ENCODE measurements at regions not wholly inside any gene's neighbourhood (a gene's known extent, or its start where the extent isn't known, plus 50 kb on each side); places are given as distances from the start of the nearest gene placed in this dataset.

GRCh38 chr3:30982416-30983075 is 88.1 kb upstream of the GADL1 start:
- H3K79me2 ChIP-seq, result no peaks in the 10 kb centered on the region
- peaks cover 8% of the 10 kb centered on the region for H3K4me1 ChIP-seq
- no peaks in the 10 kb centered on the region for H3K36me3 ChIP-seq (ENCODE audit: control insufficient read depth, insufficient read depth, low read length)
- H3K27ac ChIP-seq, result no peak overlapping the region
- H3K4me3 ChIP-seq (ENCODE audit: low read depth, low read length), result no peak overlapping the region
- H3K27me3 ChIP-seq (ENCODE audit: control insufficient read depth, insufficient read depth, low read length), result no peaks in the 10 kb centered on the region
- H3K4me2 ChIP-seq (ENCODE audit: low read length), result no peak overlapping the region
- H3K9me3 ChIP-seq (ENCODE audit: control insufficient read depth, low read length), result no peaks in the 10 kb centered on the region
- no peak for TF ChIP-seq CTCF (IDR thresholded peaks at IDR 0.05)
- H2AFZ ChIP-seq, result no peak overlapping the region
- no peak overlapping the region for H3K9ac ChIP-seq

- TF ChIP-seq CTCF (IDR thresholded peaks at IDR 0.05), result no peak
- Histone ChIP-seq H3K9ac (no peak overlapping the region), H3K4me1 (peaks cover 8% of the 10 kb centered on the region), H3K36me3 (ENCODE audit: control insufficient read depth, insufficient read depth, low read length) (no peaks in the 10 kb centered on the region), H3K4me2 (ENCODE audit: low read length) (peak overlapping the region; percentile 6), H3K27me3 (ENCODE audit: control insufficient read depth, insufficient read depth, low read length) (no peaks in the 10 kb centered on the region), H3K9me3 (ENCODE audit: control insufficient read depth, low read length) (no peaks in the 10 kb centered on the region), H3K4me3 (ENCODE audit: low read depth, low read length) (no peak overlapping the region), H2AFZ (peak overlapping the region; percentile 56), H3K27ac (no peak overlapping the region), H3K79me2 (no peaks in the 10 kb centered on the region)
These were observed 90.6 kb upstream of the GADL1 start for GRCh38 chr3:30984855-30985749.

GRCh38 chr3:30986551-30986950 is 92.1 kb upstream of the GADL1 start:
- H3K4me3 ChIP-seq (ENCODE audit: low read depth, low read length), result no peak overlapping the region
- H3K36me3 ChIP-seq (ENCODE audit: control insufficient read depth, insufficient read depth, low read length), result no peaks in the 10 kb centered on the region
- H3K27me3 ChIP-seq (ENCODE audit: control insufficient read depth, insufficient read depth, low read length), result no peaks in the 10 kb centered on the region
- peak overlapping the region; percentile 8 for H2AFZ ChIP-seq
- TF ChIP-seq CTCF (IDR thresholded peaks at IDR 0.05), result no peak
- no peak overlapping the region for H3K4me2 ChIP-seq (ENCODE audit: low read length)
- no peak overlapping the region for H3K9ac ChIP-seq
- no peaks in the 10 kb centered on the region for H3K79me2 ChIP-seq
- no peaks in the 10 kb centered on the region for H3K9me3 ChIP-seq (ENCODE audit: control insufficient read depth, low read length)
- H3K4me1 ChIP-seq, result peaks cover 8% of the 10 kb centered on the region
- no peak overlapping the region for H3K27ac ChIP-seq

- Histone ChIP-seq H3K4me2 (ENCODE audit: low read length) (no peak overlapping the region), H2AFZ (no peak overlapping the region), H3K4me3 (ENCODE audit: low read depth, low read length) (no peak overlapping the region), H3K27ac (no peak overlapping the region), H3K79me2 (no peaks in the 10 kb centered on the region), H3K9ac (no peak overlapping the region), H3K9me3 (ENCODE audit: control insufficient read depth, low read length) (no peaks in the 10 kb centered on the region), H3K27me3 (ENCODE audit: control insufficient read depth, insufficient read depth, low read length) (no peaks in the 10 kb centered on the region), H3K4me1 (peaks cover 8% of the 10 kb centered on the region), H3K36me3 (ENCODE audit: control insufficient read depth, insufficient read depth, low read length) (no peaks in the 10 kb centered on the region)
- TF ChIP-seq CTCF (IDR thresholded peaks at IDR 0.05), result no peak
These were observed 94.3 kb upstream of the GADL1 start for GRCh38 chr3:30988769-30989168.

Measured in parathyroid adenoma (tissue), 2 donors.